Cerebellar cortex (tissue), 1 donor: ENCODE measurements at regions not wholly inside any gene's neighbourhood (a gene's known extent, or its start where the extent isn't known, plus 50 kb on each side); places are given as distances from the start of the nearest gene placed in this dataset.

ENCODE experiments used
- DNase-seq: peaks from one replicate; pipeline ENCODE4 v3.0.0-alpha.2; 2015; ENCODE audit warnings: low spot score

DNA sequence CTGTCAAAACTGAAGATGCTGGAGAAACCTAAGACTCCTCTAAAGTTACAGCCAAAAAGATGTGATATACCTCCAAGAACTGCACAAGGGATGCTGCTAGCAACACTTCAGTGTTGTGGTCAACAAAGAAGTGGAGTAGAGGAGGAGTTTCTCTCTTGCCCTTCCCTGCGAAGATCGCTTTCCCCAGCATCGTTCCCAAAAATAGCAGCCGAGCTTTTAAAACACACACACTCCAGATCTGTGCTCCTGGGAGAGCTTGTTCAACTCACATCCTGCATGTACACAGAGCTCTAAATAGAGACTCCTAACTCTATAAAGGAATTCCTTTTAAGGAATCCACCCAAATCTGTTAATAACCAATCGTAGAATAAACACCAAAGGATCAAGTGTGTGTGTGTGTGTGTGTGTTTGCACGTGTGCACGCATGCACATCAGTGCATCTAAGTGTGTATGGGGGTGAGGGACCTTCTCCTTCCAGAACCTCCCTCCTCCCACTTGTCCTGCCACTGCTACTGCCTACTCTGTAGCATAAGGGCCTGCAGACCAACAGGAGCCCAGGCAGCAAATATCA, 58.5 kb downstream of the PSMG1 start:
- no peak for DNase-seq

DNA sequence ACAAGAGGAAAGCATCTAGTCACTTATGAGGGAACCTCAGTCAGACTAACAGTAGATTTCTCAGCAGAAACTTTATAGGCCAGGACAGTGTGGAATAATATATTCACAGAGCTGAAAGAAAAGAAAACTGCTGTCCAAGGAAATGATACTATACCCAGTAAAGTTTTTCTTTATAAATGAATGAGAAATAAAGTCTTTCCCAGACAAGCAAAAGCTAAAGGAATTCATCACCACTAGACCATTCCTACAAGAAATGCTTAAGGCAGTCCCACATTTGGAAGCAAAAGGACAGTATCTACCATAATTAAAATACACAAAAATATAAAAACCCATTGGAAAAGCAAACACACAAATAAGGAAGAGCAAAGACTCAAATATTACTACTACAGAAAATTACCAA, 59.9 kb downstream of the PSMG1 start:
- no peak for DNase-seq

DNA sequence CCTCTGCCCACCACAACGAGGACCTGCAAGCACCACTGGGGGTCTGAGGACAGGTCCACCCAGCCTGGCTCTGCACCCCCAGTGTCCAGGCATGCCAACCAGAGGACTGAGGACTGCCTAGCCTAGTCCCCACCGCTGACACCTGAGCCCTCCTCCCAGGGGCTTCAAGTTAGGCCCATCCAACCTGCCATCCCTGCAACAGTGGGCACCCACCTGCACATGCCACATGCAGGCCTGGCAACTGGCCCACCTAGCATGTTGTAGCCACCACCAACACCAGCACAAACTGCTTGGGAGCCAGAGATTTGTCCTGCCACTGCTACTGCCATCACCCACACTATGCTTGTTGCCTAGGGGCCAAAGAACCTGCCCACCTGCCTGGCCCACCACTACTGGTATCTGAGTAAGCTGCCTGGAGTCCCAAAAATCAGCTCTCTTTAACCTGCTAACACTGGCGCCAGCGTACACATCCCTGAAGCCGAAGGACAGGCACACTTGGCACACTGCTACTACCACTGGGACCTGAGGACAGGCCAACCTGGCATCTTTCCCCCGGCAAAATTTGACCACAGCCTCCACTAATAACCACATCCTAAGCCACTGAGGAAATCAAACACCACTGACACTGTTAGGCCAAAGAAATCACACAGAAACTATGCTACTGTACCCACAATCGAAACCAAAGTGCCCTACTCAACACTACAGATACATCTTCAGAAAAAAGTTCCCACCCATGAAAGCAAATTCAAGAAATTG, 61.5 kb downstream of the PSMG1 start:
- DNase-seq = no peak

DNA sequence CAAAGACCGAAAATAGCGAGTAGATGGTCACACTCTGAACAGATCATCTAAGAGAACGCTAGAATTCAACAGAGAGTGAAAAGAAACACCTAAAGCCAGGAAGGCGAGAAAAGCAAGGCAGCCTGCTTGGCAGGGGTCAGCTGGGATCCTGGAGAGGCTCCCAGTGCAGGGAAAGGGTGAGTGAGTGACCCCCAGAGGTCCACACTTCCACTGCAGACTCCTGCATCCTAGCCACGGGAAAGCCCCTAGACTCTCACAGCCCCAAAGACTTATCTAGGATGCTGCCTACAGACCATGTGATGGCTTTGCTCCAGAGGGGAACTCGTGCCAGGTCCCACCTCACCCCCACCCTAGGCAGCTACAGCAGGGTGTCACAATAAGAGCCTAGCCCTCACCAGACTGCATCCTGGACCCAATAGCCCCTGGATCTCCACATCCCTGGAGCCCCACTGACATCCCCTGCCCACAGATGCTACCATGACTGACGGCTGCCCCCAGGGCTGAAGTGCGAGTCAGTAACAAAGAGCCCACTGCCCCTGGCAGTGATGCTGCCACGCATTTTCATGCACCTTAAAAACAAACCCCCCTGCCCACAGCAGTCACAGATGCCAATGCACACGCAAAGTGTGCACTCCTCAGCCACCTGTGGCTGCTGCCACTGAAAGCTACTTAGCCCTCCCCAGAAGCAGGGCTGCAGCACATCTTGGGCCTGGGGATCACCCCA, 62.2 kb downstream of the PSMG1 start:
- DNase-seq = no peak

DNA sequence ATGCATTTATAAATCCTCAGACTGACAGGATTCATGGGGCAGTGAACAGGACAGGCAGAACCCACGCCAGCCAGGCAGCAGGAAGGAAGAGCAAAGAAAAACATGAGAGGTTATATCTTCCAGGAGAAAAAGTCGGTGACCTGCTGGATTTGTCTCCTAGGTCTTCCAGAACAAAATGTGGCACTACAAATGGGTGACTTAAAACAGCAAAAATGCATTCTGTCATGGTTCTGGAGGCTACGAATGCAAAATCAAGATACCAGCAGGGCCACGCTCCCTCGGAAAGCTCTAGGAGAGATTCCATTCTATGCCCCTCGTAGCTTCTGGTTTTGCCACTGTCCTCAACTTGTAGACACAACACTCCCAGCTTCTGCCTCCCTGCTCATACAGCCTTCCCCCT, 63.4 kb downstream of the PSMG1 start:
- DNase-seq = no peak

DNA sequence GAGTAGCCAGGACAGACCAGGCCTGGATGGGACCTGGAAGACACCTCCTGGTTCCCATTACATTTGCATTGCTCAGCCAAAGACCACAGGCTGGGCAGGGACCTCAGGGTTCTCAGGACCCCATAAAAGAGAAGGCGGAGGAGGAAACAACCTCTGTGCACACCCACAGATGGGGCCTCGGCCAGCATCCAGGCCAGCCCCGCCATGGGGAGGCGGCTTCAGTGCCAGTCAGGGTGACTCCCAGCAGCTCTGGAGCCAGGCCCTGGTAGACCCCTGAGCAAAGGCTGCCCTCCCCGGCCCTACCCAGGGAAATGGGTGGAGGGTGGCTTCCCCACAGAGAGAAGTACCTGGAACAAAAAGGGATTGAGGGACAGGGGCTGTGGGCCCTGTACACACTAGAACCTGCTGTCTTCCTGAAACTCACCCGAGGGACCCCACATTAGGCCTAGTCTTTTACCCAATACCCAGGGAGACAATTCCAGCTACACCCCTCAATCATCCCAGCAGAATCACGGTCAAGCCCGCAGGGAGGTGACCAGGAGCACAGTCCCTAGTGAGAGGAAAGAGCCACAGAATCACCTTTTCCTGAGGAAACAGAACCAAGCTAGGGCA, 64.5 kb downstream of the PSMG1 start:
- no peak for DNase-seq

DNA sequence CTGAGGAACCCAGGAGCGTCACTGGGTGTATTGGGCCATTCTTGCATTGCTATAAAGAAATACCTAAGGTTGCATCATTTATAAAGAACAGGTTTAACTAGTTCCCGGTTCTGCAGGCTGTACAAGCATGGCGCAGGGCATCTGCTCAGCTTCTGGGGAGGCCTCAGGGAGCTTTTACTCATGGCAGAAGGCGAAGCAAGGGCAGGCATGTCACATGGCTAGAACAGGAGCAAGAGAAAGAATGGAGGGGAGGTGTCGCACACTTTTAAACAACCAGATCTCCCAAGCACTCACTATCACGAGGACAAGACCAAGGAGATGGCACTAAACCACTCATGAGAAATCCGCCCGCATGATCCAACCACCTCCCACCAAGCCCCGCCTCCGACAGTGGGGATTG, 65.2 kb downstream of the PSMG1 start:
- no peak for DNase-seq

DNA sequence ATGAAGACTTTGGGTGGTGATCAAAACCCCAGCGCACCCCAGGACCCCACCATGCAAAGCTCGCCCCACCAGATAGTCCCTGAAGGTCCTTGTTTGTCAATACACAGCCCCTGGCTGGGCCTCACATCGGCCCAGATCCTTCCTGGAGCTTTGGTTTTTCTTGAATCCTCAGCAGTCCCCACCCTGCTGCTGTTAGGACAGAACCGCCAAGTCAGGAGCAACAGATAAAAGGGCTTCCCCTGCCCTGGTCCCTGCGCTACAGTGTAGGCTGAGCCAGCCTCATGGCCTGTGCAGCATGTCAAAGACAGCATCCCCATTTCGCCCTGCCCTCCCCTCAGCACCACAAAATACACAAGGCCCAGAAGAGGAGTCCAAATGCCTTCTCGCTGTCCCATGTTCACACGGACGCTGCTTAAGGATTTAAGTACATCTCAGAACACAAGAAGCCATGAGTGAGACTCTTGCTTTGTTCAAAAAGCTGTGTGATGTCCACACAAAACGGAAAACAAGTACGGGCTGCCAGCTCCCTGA, 65.7 kb downstream of the PSMG1 start:
- no peak for DNase-seq

DNA sequence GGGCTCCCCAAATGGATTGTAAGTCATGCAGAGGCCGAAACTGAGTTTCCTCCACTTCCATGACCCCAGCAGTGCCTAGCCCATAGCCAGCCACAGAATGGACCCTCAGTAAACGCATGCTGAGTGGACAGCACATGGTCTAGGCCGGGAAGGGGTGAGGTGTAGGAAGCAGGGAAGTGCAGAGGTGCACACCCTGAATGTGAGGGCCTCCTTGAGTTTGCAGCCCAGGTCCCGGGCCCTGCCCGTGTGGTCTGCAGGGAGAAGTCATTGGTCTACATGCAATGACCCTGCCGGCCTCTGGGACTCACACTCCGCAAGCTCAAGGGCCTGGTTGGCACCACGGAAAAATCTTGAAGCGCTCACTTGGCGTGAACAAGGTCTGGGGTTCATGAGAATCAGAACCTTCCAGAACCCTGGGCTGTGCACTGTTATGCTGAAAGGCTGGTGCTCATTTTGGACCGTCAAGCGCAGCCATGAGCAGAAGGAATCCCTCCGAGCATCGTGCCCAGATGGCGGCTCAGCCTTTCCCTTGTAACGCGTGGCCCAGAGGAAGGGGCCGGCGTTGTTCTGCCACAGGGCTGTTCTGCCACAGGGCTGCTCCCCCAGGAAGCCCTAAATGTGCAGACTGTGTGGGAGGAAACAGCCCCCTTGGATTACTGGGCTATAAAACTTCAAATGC, 66.4 kb downstream of the PSMG1 start:
- no peak for DNase-seq

DNA sequence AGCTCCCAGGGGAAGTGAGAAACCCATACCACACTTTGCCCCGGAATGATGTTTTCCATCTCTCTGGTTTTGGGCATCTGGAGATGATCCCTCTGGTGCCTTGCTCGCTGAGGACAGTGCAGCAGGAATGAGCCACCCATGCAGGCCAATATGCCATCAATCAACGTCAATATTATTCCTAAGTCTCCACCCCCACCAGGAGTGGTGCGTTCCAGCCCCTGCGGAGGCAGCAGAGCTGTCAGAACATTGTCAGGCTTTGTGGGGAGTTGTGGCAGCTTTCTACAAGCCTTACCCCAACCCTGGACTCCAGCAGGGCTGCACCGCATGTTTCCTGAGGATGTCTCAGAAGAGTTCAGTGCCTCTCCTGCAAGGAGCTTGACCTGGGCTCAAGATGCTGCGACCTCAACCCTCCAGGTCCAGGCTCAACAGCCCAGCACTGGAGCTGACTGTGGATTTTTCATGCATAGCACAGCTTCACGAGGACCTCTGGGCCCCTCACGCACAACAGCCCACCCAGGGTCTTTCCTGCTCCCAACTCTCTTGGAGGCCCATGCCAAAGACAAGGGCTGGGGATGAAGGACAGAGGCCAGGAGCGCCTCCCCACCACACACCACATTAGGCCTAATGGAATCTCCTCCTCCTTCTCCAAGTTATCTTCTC, 67.5 kb downstream of the PSMG1 start:
- DNase-seq = no peak

DNA sequence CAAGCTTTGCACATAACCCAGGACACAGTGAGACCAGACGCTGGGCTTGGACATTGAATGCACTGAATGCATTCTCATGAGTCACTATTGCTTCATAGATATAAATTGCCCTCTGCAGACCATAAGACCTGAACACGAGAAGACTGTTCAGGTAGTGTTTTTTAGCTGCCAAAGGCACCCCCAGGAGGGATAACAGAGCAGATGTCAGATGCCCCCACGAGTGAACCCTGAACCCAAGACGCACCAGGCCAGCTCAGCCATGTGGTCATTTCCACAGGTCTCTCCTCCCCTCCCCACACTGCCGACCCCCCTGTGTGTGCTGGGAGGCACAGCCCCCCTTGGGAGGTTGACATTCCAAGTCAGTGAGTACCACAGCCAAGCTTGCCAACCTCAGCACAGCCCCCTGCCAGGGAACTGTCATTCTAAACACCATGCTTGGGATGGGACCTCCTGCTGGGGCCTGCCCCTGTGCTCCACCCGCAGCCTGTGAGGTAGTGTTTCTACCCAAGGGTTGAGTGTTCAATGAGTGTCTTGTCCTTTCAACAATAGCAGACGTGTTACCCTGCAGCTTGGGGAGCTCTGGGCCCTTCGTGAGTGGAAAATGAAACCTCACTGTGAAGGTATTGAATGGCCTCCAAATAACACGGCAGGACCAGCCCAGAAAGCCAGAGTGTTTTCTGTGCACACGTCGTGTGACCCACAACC, 68.2 kb downstream of the PSMG1 start:
- DNase-seq = no peak

DNA sequence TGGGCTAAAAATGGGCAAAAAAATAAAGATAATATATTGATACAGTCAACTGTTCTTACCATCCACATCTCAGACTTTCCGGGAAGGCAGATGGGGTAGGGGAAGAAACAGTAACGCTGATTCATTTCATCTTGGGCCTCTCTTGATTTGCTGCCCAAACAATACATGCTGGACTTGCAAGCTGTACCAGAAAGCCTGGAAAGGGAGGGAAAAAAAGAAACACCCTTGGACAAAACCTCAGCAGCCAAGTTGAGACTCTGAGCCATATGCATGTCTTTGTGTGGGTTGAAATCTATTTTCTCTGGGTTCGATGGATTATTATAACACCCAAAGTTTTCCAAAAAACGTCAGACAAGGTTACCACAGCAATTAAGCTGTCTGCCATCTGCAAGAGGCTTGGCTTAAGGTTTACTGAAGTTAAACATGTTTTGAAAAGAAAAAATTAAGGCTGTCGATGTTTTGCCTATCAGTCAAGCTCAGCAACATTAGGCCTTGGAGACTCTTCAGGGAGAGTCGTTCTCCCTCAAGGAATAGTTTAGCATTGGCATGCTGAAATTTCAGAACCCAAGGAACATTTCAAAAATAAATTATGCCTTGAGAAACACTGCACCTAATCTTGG, 71.2 kb downstream of the PSMG1 start:
- no peak for DNase-seq

DNA sequence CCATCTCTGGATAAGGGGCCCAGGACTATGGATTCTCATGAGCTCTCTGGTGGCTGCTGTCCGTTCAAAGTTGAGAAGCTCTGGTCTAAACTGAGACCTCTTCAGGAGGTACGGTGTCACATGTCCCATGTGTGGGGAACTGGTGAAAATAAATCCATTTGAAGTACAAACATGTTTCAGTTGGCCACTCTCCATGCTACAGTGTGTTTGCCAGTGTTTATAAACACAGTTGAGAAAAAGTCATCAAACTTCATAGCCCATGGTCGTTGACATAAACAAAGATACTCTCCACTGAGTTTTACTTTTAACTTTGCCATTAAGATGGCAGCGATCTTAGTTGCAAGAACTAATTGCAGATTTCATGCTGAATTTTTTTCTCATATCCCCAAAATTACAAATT, 72.8 kb downstream of the PSMG1 start:
- DNase-seq = no peak

DNA sequence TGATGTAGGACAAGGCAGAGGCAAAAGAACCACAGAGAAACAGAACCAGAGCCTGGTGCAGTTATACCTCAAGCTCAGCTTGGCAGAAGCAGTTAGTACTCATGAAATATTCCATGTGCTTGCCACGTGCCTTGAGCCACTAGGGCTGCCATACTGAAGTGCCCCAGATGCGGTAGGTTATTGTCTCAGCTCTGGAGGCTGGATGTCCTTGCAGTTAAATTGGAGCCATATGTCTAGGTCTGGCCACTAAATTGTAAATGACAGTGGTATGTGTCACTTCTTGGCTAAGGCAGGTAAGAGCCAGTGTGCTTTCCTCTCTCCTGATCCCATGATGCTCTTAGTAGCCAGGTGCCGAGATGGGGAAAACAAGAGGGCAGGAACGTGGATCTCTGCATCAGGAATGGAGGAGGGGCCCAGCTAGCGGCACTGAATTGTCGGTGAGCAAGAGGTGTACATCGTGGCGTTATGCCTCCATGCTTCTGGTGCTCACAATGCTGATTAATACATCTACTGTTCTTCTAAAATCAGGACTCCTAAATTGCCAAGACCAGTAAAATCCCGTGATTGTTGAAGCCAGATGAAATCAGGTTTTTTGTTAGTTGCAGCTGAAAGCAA, 73.5 kb downstream of the PSMG1 start:
- DNase-seq = no peak

DNA sequence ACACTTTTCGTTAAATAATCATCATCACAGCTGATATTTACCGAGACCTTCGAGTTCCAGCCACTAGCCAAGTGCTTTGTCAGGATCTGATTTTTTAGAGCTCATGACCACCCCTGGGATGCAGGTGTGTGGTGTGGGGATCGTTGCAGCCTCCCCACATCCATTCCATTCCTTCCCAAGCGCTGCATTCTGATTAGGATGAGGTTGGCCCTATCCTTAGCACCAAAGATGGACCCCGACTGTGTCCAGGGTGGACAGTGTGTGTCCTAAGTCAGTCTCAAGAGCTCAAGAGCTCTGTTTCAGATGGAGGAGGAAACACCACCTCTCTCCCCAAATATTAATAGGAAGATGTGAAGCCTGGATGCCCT, 74.1 kb downstream of the PSMG1 start:
- no peak for DNase-seq

DNA sequence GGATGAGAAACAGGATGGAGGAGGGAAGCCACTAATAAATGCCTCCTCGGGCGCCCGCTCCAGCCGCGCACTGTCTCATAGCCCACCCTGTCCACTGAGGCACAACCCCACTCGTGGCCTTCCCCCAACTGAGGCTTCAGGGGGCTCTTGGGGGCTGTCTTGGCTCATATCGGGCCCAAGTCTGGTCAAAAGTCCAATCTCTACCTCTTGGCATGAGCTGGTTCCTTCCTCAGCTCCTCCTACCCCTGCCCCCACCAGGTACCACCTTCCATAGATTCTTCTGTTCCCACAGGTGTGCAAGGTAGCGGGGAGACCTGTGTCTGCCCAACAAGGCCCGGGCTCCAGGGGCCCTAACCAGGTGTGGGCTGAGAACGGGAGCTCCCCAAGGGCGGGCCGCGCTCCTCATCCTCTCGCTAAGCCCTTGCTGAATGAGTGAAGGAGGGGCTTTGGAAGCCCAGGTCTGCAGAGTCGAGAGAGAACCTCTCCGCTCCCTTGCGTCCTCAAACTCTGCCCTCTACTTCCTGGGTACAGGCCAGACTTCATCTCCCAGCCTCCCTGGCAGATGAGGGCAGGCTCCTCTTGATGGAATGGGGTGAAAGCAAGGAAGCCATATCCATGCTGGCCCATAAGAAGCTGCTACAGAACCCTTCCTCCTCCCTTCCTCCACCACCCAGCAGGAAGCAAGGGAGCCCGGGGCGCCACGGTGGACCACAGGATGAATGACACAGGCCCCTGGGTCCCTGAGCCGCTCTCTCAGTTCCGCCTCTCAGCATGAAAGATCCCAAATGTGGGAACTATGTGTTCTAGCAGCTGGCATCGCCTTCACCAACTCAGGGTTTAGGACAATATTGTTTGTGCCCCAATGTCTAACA, 74.7 kb downstream of the PSMG1 start:
- no peak for DNase-seq

DNA sequence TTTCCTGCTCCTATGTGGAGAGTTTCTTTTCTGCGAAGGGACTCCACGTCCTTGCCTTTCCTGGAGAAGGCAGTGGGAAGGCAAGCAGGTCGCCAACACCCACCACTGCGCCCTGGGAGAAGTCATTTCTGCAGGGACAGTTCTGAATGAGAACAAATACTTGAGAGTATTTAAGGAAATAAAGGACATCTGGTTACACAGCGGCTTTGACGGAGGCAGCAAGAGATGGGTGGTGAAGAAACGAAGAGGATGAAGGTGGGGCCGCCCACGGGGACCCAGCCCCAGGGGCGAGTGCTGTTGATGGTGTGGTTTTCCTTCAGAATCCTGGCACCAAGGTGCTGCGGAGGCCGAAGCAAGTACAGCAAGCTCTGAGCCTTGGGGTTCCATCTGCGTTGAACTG, 75.5 kb downstream of the PSMG1 start:
- no peak for DNase-seq

DNA sequence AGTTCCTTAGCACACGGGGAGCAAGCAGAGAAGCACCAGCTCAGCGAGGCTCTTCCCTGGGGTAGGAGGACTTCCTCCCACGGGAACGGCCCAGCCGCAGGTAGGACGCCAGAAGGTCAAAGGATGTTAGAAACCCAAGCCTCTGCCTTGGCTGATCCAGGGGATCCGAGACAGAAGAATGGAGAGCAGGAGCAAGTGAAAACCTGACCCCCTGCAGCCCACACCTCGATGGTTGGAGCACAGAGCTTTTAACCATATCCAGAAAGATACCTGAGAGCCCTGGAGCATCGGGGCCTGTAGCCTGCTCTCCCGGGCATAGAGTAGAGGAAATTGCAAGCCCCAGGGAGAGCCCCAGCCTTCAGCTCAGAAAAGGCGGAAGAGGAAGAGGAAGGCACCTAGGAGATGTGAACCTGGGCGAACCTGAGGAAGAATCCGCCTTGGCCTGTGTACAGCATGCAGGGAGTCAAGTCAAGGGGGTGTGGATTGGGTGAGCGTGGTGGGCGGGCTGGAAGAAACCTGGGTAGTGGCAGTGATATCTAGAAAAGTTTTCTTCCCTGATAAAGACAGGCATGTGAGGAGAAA, 76.3 kb downstream of the PSMG1 start:
- no peak for DNase-seq

DNA sequence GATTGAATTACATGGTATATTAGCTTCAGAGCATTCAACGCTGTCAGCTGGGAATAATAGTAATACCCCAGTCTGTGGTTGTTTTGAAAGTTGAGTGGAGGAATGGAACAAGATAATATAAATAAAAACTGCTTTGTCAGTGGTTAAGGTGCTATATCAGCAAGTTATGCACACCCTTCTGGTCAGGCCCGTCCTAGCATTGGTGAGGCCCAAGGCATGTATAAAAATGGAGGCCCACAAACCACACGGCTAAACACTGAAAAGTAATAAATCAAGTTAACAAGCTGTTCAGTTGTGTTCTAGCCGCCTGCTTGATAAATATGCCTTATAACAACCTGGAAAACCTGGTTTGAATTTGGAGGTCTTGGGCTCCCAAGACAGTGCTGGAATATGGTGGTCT, 77.4 kb downstream of the PSMG1 start:
- no peak for DNase-seq
